T-cell (primary cell): ENCODE measurements at regions not wholly inside any gene's neighbourhood (a gene's known extent, or its start where the extent isn't known, plus 50 kb on each side); places are given as distances from the start of the nearest gene placed in this dataset.

Source experiments
- ATAC-seq, 4 experiments: fragments of 200-7000 bp in 3 of 4; fragments of 150-1000 bp in 1 of 4; cut with Tn5 transposase; replicated peaks in 1 of 4; 1 replicate in 3 of 4; 2 replicates in 1 of 4; pipeline ENCODE4 v1.10.0; 2021; ENCODE audit warnings: moderate library complexity in 3 of 4, mild to moderate bottlenecking in 2 of 4, moderate number of reproducible peaks in 1 of 4
- CTCF ChIA-PET, 2 donors: fragments of 300-600 bp; sonication (Branson Sonifier 250); formaldehyde crosslinking; loops; one replicate each; lab custom pipeline; 2022; ENCODE audit warnings: antibody characterized with exemption in 2 of 2; lab: Charles Lee
- POLR2A ChIA-PET, 2 donors: fragments of 300-600 bp; sonication (Branson Sonifier 250); formaldehyde crosslinking; loops; one replicate each; lab custom pipeline; 2022; ENCODE audit warnings: antibody characterized with exemption in 2 of 2; lab: Charles Lee
- DNase-seq, 35 experiments: peaks; one replicate each; pipeline versions ENCODE4 v3.0.0 to v3.0.0-alpha.2; 2013 to 2023
- H3K27ac ChIP-seq: one replicate; pipeline ENCODE4 v1.5.1; 2013; ENCODE audit warnings: low read length
- H3K27me3 ChIP-seq, 2 experiments: replicated peaks in 1 of 2; 1 replicate in 1 of 2; 2 replicates in 1 of 2; pipeline versions ENCODE4 v1.6.1 to v1.7.0; 2013; ENCODE audit warnings: low read length in 1 of 2, mixed read lengths in 1 of 2; ENCODE audit not compliant: control insufficient read depth in 2 of 2, insufficient read depth in 2 of 2; ENCODE audit errors: extremely low read depth in 1 of 2
- H3K36me3 ChIP-seq, 2 donors: 1 replicate in 1 of 2; 2 replicates in 1 of 2; pipeline versions ENCODE4 v1.6.1 to v1.7.0; 2013; ENCODE audit warnings: low read length in 1 of 2; ENCODE audit not compliant: control insufficient read depth in 2 of 2, insufficient read depth in 1 of 2; ENCODE audit errors: extremely low read depth in 1 of 2
- H3K4me1 ChIP-seq, 2 experiments: 1 replicate in 1 of 2; 2 replicates in 1 of 2; pipeline versions ENCODE4 v1.6.1 to v1.7.0; 2013; ENCODE audit warnings: low read length in 2 of 2, mixed read lengths in 1 of 2; ENCODE audit not compliant: insufficient read depth in 2 of 2, control insufficient read depth in 1 of 2; ENCODE audit errors: extremely low read depth in 1 of 2
- H3K4me3 ChIP-seq, 2 donors: 1 replicate in 1 of 2; 2 replicates in 1 of 2; pipeline versions ENCODE4 v1.5.1 to v1.7.0; 2013; ENCODE audit warnings: mild to moderate bottlenecking in 2 of 2, low read length in 1 of 2, moderate library complexity in 1 of 2; ENCODE audit not compliant: control insufficient read depth in 1 of 2; ENCODE audit errors: extremely low read depth in 1 of 2
- H3K9me3 ChIP-seq: 2 replicates; pipeline ENCODE4 v1.7.0; 2013
- H3K27ac Mint-ChIP-seq, 2 donors: one replicate each; pipeline ENCODE4 v1.8.0; 2020 to 2021; ENCODE audit warnings: mild to moderate bottlenecking in 2 of 2, mixed read lengths in 2 of 2
- H3K27me3 Mint-ChIP-seq, 2 donors: one replicate each; pipeline ENCODE4 v1.8.0; 2021 to 2022; ENCODE audit warnings: mixed read lengths in 2 of 2
- H3K36me3 Mint-ChIP-seq: one replicate; pipeline ENCODE4 v1.8.0; 2021; ENCODE audit warnings: mixed read lengths
- H3K4me1 Mint-ChIP-seq, 3 donors: one replicate each; pipeline ENCODE4 v1.8.0; 2020 to 2022; ENCODE audit warnings: mixed read lengths in 3 of 3, mild to moderate bottlenecking in 1 of 3
- H3K4me3 Mint-ChIP-seq, 3 donors: one replicate each; pipeline ENCODE4 v1.8.0; 2020 to 2022; ENCODE audit warnings: mild to moderate bottlenecking in 3 of 3, mixed read lengths in 3 of 3, moderate library complexity in 3 of 3
- H3K9me3 Mint-ChIP-seq, 3 donors: one replicate each; pipeline ENCODE4 v1.8.0; 2020 to 2022; ENCODE audit warnings: mixed read lengths in 3 of 3
- WGBS: methylation state at CpG from one replicate; pipeline ENCODE4 v1.1.5; 2013; ENCODE audit warnings: missing lambda C conversion rate; ENCODE audit not compliant: insufficient coverage; 5-methylcytosine and 5-hydroxymethylcytosine counted together

DNA sequence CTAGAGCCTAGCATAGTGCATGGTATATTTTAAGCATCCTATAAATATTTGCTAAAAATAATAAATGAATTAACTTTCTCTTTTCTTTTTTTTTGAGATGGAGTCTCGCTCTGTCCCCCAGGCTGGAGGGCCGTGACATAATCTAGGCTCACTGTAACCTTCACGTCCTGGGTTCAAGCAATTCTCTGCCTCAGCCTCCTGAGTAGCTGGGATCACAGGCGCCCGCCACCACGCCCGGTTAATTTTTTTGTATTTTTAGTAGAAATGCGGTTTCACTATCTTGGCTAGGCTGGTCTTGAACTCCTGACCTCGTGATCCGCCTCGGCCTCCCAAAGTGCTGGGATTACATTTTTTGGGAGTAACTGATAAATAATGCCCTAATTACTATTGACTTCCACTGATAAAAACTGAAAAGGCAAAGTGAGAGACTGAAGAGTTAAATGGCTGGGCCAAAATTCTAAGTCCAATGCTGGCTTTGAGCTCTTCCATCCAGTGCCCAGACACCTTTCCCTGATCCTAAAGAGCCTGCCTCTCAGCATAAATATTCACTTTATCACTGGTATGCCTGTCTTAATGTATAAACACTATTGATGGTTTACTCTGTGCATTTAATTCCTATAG lies 213.0 kb upstream of the KRR1 start:
- no peak for ATAC-seq
- Mint-ChIP-seq H3K36me3 (no peaks in the 10 kb centered on the region), H3K4me1 (peaks cover 15 to 26% (median 24%) of the 10 kb centered on the region in 3 donors), H3K9me3 (no peaks in the 10 kb centered on the region), H3K27me3 (peaks cover 0 to 4% of the 10 kb centered on the region in 2 donors), H3K4me3 (no peak overlapping the region), H3K27ac (no peak overlapping the region)
- no peaks in the 10 kb centered on the region for H3K4me1 ChIP-seq
- no peaks in the 10 kb centered on the region for H3K9me3 ChIP-seq
- H3K4me3 ChIP-seq = no peak overlapping the region
- DNase-seq = no peak
- H3K27ac ChIP-seq = no peak overlapping the region
- H3K27me3 ChIP-seq = no peaks in the 10 kb centered on the region
- WGBS = 90% methylated on average over 2 of the region's 11 CpGs
- CTCF ChIA-PET = no interaction called here
- POLR2A ChIA-PET = interaction anchor here in 1 of 2 donors (0.6 kb wide), 1 partner anchor 409 kb away, joined by 3 read pairs; no protein-coding TSS in a partner anchor
- H3K36me3 ChIP-seq = no peaks in the 10 kb centered on the region

DNA sequence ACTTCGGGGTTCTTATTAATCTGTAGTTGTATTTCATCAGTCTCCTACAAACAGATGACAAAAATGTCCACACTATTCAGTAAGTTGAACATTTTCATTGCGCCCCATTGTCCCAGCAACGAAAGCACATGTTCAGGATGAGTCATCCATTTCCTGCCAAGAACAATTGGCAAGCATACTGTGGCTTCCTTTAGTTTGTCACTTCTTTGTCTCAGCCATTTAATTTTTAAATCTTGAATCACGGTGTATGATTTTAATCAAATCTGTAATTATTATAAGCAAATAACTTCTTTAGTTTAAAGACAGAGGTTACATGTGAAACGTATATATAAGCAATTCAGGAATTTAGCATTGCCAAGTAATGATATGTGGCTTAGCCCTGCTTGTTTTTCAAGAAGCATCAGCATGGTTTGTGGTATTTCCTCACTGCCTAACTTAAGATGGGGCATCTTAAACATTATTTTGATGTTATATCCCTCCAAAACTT lies 211.3 kb upstream of the KRR1 start:
- Mint-ChIP-seq H3K4me1 (peaks cover 15 to 26% (median 24%) of the 10 kb centered on the region in 3 donors), H3K9me3 (no peaks in the 10 kb centered on the region), H3K36me3 (no peaks in the 10 kb centered on the region), H3K4me3 (no peak overlapping the region), H3K27ac (peak overlapping the region; percentile 80 to 91), H3K27me3 (peaks cover 0 to 7% of the 10 kb centered on the region in 2 donors)
- Histone ChIP-seq H3K4me1 (no peaks in the 10 kb centered on the region), H3K27ac (no peak overlapping the region), H3K27me3 (no peaks in the 10 kb centered on the region), H3K9me3 (no peaks in the 10 kb centered on the region), H3K36me3 (no peaks in the 10 kb centered on the region), H3K4me3 (no peak overlapping the region)
- WGBS = 0% methylated on average over 2 of the region's 5 CpGs
- ChIA-PET CTCF (no interaction called here), POLR2A (no interaction called here)
- ATAC-seq (peak; percentile 72 to 98 (median 89)), DNase-seq (peak in 16 of 35 experiments; percentile 1 to 54 (median 5))

GRCh38 chr12:75721796-75722195 lies 210.4 kb upstream of the KRR1 start:
- Histone ChIP-seq H3K27ac (no peak overlapping the region), H3K36me3 (no peaks in the 10 kb centered on the region), H3K4me3 (no peak overlapping the region), H3K27me3 (no peaks in the 10 kb centered on the region), H3K4me1 (no peaks in the 10 kb centered on the region), H3K9me3 (no peaks in the 10 kb centered on the region)
- ChIA-PET POLR2A (no interaction called here), CTCF (interaction anchor here in 1 of 2 donors (0.6 kb wide), 1 partner anchor 91 kb away, joined by 4 read pairs; no protein-coding TSS in a partner anchor)
- ATAC-seq (no peak), DNase-seq (no peak)
- Mint-ChIP-seq H3K4me1 (peaks cover 15 to 26% (median 24%) of the 10 kb centered on the region in 3 donors), H3K4me3 (no peak overlapping the region), H3K9me3 (no peaks in the 10 kb centered on the region), H3K27me3 (peaks cover 0 to 7% of the 10 kb centered on the region in 2 donors), H3K36me3 (no peaks in the 10 kb centered on the region), H3K27ac (no peak overlapping the region)
- WGBS = no CpG with 5 or more reads among the region's 2 CpGs

DNA sequence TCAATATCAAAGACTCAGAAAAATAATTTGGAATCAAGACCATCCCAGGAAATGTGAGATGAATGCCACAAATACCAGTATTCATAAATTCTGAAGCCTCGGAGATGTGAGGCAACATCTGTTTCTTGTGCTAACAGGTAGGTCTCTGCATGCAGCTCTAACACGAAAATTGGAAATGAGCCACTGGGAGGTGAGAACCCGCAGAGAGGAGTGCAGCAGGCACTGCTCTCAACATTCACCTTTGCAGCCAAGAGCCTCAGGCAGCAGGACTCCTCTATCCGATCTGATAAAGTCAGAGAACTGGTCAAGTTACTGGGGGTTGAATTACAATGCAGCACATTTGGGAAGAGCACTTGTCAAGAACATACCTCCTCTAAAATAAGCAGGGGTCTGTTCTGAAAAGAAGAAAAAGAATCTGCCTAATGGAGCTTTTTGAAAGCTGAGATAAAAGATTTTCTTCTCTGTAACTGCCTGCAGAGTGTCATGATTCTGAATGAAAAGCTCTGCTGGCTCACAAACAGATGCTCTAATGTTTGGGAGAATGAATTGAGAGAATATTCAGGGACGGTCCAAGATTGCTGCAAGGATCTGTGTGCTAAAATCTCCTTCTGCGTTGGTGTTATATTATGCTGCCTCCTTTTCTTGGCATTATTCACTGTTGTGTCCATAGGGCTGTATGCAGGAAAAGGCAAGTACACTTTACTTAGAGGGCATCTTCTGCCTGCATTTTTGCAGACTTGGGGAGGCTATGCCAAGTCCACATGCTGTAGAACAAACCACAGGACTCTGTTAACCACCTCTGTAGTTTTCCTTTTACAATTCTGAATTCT lies 209.6 kb upstream of the KRR1 start:
- H3K9me3 ChIP-seq = no peaks in the 10 kb centered on the region
- H3K4me1 Mint-ChIP-seq = peaks cover 15 to 26% (median 24%) of the 10 kb centered on the region in 3 donors
- H3K4me1 ChIP-seq = no peaks in the 10 kb centered on the region
- H3K4me3 Mint-ChIP-seq = no peak overlapping the region
- CTCF ChIA-PET = interaction anchor here in 1 of 2 donors (0.6 kb wide), 1 partner anchor 90 kb away, joined by 4 read pairs; no protein-coding TSS in a partner anchor
- ATAC-seq (no peak), DNase-seq (no peak)
- no peak overlapping the region for H3K27ac ChIP-seq
- no peaks in the 10 kb centered on the region for H3K36me3 ChIP-seq
- WGBS = 94% methylated on average over 3 of the region's 6 CpGs
- POLR2A ChIA-PET = no interaction called here
- peaks cover 0 to 7% of the 10 kb centered on the region in 2 donors for H3K27me3 Mint-ChIP-seq
- H3K27me3 ChIP-seq = no peaks in the 10 kb centered on the region
- H3K36me3 Mint-ChIP-seq = no peaks in the 10 kb centered on the region
- H3K4me3 ChIP-seq = no peak overlapping the region
- no peaks in the 10 kb centered on the region for H3K9me3 Mint-ChIP-seq
- H3K27ac Mint-ChIP-seq = peak overlapping the region in 1 of 2 donors; percentile 47

- Mint-ChIP-seq H3K27me3 (peaks cover 0 to 7% of the 10 kb centered on the region in 2 donors), H3K4me1 (peaks cover 8 to 19% (median 16%) of the 10 kb centered on the region in 3 donors), H3K36me3 (no peaks in the 10 kb centered on the region), H3K9me3 (no peaks in the 10 kb centered on the region), H3K27ac (no peak overlapping the region), H3K4me3 (no peak overlapping the region)
- ChIA-PET POLR2A (no interaction called here), CTCF (no interaction called here)
- H3K27ac ChIP-seq = no peak overlapping the region
- H3K27me3 ChIP-seq = no peaks in the 10 kb centered on the region
- no peaks in the 10 kb centered on the region for H3K4me1 ChIP-seq
- ATAC-seq (no peak), DNase-seq (no peak)
- no peaks in the 10 kb centered on the region for H3K36me3 ChIP-seq
- H3K4me3 ChIP-seq = no peak overlapping the region
- H3K9me3 ChIP-seq = no peaks in the 10 kb centered on the region
Measured at GRCh38 chr12:75717902-75718301, 206.5 kb upstream of the KRR1 start.

- no peaks in the 10 kb centered on the region for H3K4me1 ChIP-seq
- DNase-seq (no peak), ATAC-seq (no peak)
- H3K27me3 ChIP-seq = no peaks in the 10 kb centered on the region
- Mint-ChIP-seq H3K4me3 (no peak overlapping the region), H3K9me3 (no peaks in the 10 kb centered on the region), H3K4me1 (peaks cover 0 to 4% (median 4%) of the 10 kb centered on the region in 3 donors), H3K36me3 (no peaks in the 10 kb centered on the region), H3K27ac (no peak overlapping the region), H3K27me3 (peaks cover 0 to 7% of the 10 kb centered on the region in 2 donors)
- H3K9me3 ChIP-seq = no peaks in the 10 kb centered on the region
- 83% methylated on average over 2 of the region's 5 CpGs for WGBS
- H3K36me3 ChIP-seq = no peaks in the 10 kb centered on the region
- ChIA-PET CTCF (no interaction called here), POLR2A (interaction anchor here in 1 of 2 donors (0.5 kb wide), 1 partner anchor 41 kb away, joined by 4 read pairs; no protein-coding TSS in a partner anchor)
- H3K4me3 ChIP-seq = no peak overlapping the region
- no peak overlapping the region for H3K27ac ChIP-seq
Measured at GRCh38 chr12:75716291-75717025, 205.0 kb upstream of the KRR1 start.
